AG10803 (cell line): ENCODE measurements at regions not wholly inside any gene's neighbourhood (a gene's known extent, or its start where the extent isn't known, plus 50 kb on each side); places are given as distances from the start of the nearest gene placed in this dataset.
"Not testable (repeated sequence)": the region's sequence is repeated elsewhere in the genome, so short reads cannot be mapped to it uniquely, and the experiment has no call there.

Experiments used
- DNase-seq: peaks from one replicate; pipeline ENCODE4 v3.0.0; 2010; ENCODE audit warnings: low read depth
- H3K4me3 ChIP-seq: 2 replicates; pipeline ENCODE4 v1.5.1; 2011; ENCODE audit warnings: mild to moderate bottlenecking, low read length, control low read depth
- TF ChIP-seq, protein P1 (sequence below): conservative IDR thresholded peaks from 2 replicates; pipeline ENCODE4 v1.5.1; 2011; ENCODE audit warnings: mild to moderate bottlenecking, low read length, control low read depth, inconsistent platforms

DNA sequence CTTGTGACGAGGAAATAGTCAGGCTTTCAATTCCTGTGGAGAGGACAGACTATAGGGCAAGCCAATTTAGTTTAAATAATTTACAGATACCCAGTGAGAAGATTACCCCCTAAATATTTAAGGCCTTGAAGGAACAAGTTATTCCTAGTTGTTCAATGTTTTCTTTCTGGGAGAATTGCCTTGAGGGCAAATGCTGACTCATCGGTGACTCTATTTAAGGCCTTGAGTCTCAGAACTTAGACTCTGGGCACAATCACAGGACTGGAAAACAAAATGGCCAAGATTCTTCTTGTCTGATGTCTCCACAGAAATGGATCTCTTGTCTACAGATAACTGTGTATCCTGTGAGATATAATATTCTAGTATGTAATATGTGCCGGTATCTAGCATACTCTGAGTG, 467.1 kb downstream of the SUCLG1 start:
- TF ChIP-seq, protein P1, sequence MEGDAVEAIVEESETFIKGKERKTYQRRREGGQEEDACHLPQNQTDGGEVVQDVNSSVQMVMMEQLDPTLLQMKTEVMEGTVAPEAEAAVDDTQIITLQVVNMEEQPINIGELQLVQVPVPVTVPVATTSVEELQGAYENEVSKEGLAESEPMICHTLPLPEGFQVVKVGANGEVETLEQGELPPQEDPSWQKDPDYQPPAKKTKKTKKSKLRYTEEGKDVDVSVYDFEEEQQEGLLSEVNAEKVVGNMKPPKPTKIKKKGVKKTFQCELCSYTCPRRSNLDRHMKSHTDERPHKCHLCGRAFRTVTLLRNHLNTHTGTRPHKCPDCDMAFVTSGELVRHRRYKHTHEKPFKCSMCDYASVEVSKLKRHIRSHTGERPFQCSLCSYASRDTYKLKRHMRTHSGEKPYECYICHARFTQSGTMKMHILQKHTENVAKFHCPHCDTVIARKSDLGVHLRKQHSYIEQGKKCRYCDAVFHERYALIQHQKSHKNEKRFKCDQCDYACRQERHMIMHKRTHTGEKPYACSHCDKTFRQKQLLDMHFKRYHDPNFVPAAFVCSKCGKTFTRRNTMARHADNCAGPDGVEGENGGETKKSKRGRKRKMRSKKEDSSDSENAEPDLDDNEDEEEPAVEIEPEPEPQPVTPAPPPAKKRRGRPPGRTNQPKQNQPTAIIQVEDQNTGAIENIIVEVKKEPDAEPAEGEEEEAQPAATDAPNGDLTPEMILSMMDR = no peak
- no peak for DNase-seq
- no peak overlapping the region for H3K4me3 ChIP-seq

DNA sequence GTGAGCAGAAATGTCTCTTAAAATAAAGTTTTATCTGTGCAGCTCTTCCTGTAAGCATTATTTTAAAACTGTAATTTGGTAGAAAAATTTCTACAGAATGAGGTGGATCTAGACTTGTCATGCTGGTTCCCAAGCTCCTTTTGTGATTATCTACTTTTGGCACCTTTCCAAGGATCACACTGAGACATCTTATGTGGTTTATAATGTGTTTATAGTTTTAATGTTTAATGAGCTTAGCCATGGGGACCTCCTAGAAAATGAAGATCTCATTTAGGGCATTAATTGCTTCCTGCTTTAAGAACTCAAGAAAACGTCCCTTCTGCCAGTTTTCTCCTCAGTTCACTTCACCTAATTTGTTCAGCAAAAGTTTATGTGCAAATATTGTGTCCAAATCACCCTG, 468.4 kb downstream of the SUCLG1 start:
- no peak overlapping the region for H3K4me3 ChIP-seq
- no peak for DNase-seq
- TF ChIP-seq, protein P1 = no peak

DNA sequence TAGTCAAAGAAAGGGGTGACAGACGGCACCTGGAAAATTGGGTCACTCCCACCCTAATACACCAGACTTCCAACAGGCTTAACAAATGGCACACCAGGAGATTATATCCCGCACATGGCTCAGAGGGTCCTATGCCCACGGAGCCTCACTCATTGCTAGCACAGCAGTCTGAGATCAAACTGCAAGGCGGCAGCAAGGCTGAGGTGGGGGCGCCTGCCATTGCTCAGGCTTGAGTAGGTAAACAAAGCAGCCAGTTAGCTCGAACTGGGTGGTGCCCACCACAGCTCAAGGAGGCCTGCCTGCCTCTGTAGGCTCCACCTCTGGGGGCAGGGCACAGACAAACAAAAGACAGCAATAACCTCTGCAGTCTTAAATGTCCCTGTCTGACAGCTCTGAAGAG, 482.5 kb downstream of the SUCLG1 start:
- not testable (repeated sequence) for DNase-seq, H3K4me3 ChIP-seq

DNA sequence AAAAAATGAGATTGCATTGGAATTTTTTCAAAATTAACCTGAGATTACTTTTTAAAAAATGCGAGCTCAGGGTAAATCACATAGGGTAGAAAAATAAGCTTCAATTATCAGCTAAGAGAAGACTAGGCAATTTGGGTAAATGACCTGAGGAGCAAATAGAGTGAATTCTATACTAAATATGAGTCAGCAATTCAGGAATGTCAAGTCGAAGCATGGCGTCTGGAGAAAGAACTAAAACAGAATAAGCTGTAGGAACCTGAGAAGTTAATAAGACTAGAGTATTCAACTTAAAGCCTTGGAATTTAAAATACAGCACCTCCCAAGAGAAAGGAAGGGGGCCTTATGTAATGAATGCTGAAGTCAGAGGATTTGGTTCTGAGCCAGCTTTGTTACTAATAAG, 487.0 kb downstream of the SUCLG1 start:
- no peak for DNase-seq
- TF ChIP-seq, protein P1 = no peak
- no peak overlapping the region for H3K4me3 ChIP-seq

DNA sequence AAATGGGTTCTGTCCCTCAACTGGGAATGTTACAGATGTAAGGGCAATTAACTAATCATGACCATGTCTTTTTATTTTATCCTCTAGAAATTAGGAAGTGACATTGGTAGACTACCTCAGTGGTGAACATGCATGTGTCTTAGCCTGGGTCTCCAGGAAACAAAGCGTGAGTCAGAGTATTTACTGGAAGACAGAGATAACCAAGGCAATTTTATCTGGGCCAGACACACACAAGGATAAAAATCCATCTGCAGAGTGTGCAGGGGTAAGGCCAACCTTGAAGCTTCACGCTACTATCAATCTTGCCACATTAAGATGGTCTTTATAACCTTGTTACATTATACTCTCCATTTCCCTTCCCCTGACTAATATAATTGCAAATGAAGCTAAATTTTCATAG, 487.5 kb downstream of the SUCLG1 start:
- no peak for DNase-seq
- no peak overlapping the region for H3K4me3 ChIP-seq
- TF ChIP-seq, protein P1 = no peak

DNA sequence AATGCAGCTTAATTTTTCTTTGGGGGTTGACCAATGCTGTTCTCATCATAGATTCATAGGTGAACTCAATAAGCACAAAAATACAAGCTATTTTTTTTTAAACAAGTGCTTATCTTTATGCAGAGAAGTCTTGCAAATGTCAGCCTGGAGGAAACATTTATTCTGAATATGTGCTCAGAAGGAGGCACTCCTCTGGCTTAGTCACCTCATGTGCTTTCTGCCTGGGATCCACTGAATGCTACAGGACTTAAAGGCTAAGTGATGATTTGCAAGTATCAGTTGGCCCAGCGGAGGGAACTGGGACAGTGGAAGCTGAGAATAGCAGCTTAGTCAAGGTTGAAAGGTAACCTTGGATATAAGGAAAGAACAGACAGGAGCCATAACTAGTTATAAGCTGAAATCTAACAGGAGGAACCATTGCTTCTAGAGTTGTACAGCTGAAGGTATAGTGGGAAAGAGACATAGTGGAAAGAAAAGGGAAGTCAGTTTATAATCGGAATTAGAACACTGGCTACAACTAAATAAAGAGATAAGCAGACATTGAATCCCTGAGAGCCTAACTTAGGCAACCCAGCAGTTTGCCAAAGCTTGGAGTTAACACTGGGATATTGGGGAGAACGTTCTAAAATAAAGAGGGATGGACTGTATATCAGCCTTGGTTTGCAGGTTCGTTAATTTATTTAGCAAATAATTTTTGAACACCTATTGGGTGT, 488.7 kb downstream of the SUCLG1 start:
- no peak for DNase-seq
- TF ChIP-seq, protein P1 = no peak
- no peak overlapping the region for H3K4me3 ChIP-seq

DNA sequence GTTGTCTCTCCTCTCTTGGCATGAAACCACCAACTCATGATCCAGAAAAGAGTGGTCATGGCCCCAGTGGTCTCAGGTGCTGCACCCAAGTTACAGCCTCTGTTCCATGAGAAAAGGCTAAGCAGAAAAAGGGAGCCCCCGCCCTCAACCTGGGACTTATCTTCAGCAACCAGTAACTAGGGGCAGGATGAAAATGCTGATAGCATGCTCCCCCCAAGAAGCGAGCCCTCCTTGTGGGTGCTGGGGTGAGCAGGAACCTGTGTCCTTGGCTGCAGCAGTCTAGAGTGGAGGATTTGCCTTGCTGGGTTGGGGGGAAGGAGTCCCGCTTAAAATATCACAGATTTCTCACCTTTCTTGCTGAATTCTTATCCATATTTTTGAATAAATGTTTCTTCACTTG, 490.0 kb downstream of the SUCLG1 start:
- no peak for DNase-seq
- TF ChIP-seq, protein P1 = no peak
- no peak overlapping the region for H3K4me3 ChIP-seq
